Memory B cell (primary cell): ENCODE measurements at regions not wholly inside any gene's neighbourhood (a gene's known extent, or its start where the extent isn't known, plus 50 kb on each side); places are given as distances from the start of the nearest gene placed in this dataset.

ENCODE experiments used
- ATAC-seq: fragments of 150-1000 bp; cut with Tn5 transposase; 2 replicates; pipeline ENCODE4 v1.10.0; 2021; ENCODE audit warnings: low read depth, mild to moderate bottlenecking, moderate library complexity
- DNase-seq, 2 donors: peaks; one replicate each; pipeline ENCODE4 v3.0.0; 2022; ENCODE audit warnings: low spot score in 2 of 2
- H3K27ac Mint-ChIP-seq: one replicate; pipeline ENCODE4 v1.8.0; 2022; ENCODE audit warnings: mild to moderate bottlenecking, moderate library complexity, mixed read lengths
- H3K27me3 Mint-ChIP-seq: one replicate; pipeline ENCODE4 v1.8.0; 2022; ENCODE audit warnings: mixed read lengths
- H3K36me3 Mint-ChIP-seq: one replicate; pipeline ENCODE4 v1.8.0; 2022; ENCODE audit warnings: mild to moderate bottlenecking, mixed read lengths
- H3K4me1 Mint-ChIP-seq: one replicate; pipeline ENCODE4 v1.8.0; 2022; ENCODE audit warnings: mixed read lengths
- H3K4me3 Mint-ChIP-seq: one replicate; pipeline ENCODE4 v1.8.0; 2022; ENCODE audit warnings: mild to moderate bottlenecking, moderate library complexity, mixed read lengths
- H3K9me3 Mint-ChIP-seq: one replicate; pipeline ENCODE4 v1.8.0; 2022; ENCODE audit warnings: mixed read lengths

GRCh38 chr1:81477710-81478109 is 323.0 kb upstream of the ADGRL2 start:
- ATAC-seq = no peak
- H3K4me3 Mint-ChIP-seq = no peak overlapping the region
- H3K27ac Mint-ChIP-seq = no peak overlapping the region
- H3K36me3 Mint-ChIP-seq = no peaks in the 10 kb centered on the region
- H3K27me3 Mint-ChIP-seq = peaks cover 11% of the 10 kb centered on the region
- peaks cover 2% of the 10 kb centered on the region for H3K9me3 Mint-ChIP-seq
- DNase-seq = no peak
- no peaks in the 10 kb centered on the region for H3K4me1 Mint-ChIP-seq

DNA sequence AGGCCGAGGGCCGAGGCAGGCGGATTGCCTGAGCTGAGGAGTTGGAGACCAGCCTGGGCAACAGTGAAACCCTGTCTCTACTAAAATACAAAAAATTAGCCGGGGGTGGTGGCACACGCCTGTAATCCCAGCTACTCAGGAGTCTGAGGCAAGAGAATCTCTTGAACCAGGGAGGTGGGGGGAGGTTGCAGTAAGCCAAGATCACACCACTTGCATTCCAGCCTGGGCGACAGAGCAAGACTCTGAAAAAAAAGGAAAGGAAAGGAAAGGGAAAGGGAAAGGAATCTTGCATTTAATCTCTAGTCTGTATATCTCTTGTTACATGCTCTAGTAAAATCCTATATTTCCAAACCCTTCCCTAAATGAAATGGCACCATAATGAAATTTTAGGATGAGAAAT is 328.3 kb upstream of the ADGRL2 start:
- Mint-ChIP-seq H3K36me3 (no peaks in the 10 kb centered on the region), H3K4me3 (no peak overlapping the region), H3K27ac (no peak overlapping the region), H3K27me3 (peaks cover 7% of the 10 kb centered on the region), H3K9me3 (no peaks in the 10 kb centered on the region), H3K4me1 (no peaks in the 10 kb centered on the region)
- ATAC-seq (no peak), DNase-seq (no peak)

DNA sequence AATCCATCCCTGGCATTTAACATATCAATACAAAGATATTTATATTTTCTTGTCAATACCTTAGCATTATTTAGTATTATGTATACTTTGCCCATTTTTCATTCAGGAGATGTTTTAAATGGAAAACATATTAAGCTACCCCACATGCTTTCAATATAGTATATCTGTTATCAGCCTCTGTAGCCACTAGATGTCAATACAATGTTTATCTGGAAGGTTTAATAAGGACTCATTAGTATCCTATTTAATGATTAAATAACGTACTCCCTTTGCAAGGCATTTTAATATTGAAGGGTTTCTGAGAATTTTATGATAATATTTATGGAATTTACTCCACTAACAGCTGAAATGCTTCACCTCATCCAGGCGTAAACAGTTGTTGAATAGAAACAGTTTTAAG is 329.5 kb upstream of the ADGRL2 start:
- ATAC-seq (no peak), DNase-seq (no peak)
- Mint-ChIP-seq H3K36me3 (no peaks in the 10 kb centered on the region), H3K9me3 (no peaks in the 10 kb centered on the region), H3K27me3 (peaks cover 3% of the 10 kb centered on the region), H3K27ac (no peak overlapping the region), H3K4me1 (no peaks in the 10 kb centered on the region), H3K4me3 (no peak overlapping the region)

DNA sequence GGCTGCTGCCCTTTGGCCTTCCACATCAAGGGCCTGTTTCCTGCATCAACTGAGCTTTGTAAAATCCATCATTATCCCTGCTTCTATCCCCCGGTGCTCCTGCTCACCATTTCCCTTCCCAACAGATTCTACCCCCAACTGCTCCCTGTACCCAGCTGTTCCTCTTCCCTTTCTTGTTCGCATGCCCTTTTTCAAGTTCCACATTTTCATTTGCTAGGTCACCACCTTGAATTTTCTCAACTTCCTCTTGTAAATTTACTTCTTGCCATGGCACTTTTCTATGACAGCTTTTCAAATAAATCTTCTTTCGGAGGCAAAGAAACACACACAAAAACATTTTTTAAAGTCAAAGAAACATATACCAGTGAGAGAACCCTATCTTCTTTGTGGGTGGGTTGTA is 330.5 kb upstream of the ADGRL2 start:
- H3K9me3 Mint-ChIP-seq = no peaks in the 10 kb centered on the region
- no peak for DNase-seq
- H3K27me3 Mint-ChIP-seq = peaks cover 3% of the 10 kb centered on the region
- no peaks in the 10 kb centered on the region for H3K4me1 Mint-ChIP-seq
- H3K27ac Mint-ChIP-seq = no peak overlapping the region
- H3K36me3 Mint-ChIP-seq = no peaks in the 10 kb centered on the region
- ATAC-seq = no peak
- no peak overlapping the region for H3K4me3 Mint-ChIP-seq

GRCh38 chr1:81467383-81467782 is 333.4 kb upstream of the ADGRL2 start:
- no peak for DNase-seq
- H3K9me3 Mint-ChIP-seq = no peaks in the 10 kb centered on the region
- H3K4me1 Mint-ChIP-seq = no peaks in the 10 kb centered on the region
- H3K4me3 Mint-ChIP-seq = no peak overlapping the region
- no peaks in the 10 kb centered on the region for H3K36me3 Mint-ChIP-seq
- no peak overlapping the region for H3K27ac Mint-ChIP-seq
- peaks cover 5% of the 10 kb centered on the region for H3K27me3 Mint-ChIP-seq
- ATAC-seq = no peak

DNA sequence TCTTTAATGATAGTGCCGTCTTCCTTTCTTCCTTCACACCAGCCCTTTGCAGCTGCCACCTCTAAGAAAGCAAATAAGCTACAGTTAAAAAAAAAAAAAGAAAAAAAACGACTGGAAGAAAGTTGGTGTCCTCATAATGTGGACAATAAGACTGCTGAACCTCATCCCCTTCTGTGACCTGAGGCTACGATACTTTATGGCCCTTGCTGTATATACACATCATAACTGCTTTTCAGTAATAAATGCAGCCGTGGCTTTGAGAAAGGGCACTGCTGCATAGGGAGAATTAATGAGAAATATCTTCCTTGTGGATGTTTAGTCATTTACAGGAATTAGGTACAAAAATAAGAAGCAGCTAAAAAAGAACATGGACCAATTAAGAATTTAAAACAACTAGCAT is 333.8 kb upstream of the ADGRL2 start:
- Mint-ChIP-seq H3K27ac (no peak overlapping the region), H3K4me1 (no peaks in the 10 kb centered on the region)

GRCh38 chr1:81463936-81464837 is 336.5 kb upstream of the ADGRL2 start:
- Mint-ChIP-seq H3K36me3 (no peaks in the 10 kb centered on the region), H3K27me3 (peaks cover 5% of the 10 kb centered on the region)
- ATAC-seq = no peak

More for the DNA sequence above, 333.8 kb upstream of the ADGRL2 start:
- Mint-ChIP-seq H3K27me3 (peaks cover 5% of the 10 kb centered on the region), H3K4me3 (no peak overlapping the region), H3K9me3 (no peaks in the 10 kb centered on the region), H3K36me3 (no peaks in the 10 kb centered on the region)
- DNase-seq = no peak
- no peak for ATAC-seq

GRCh38 chr1:81459043-81459442 is 341.7 kb upstream of the ADGRL2 start:
- no peak for DNase-seq
- H3K36me3 Mint-ChIP-seq = no peaks in the 10 kb centered on the region
- H3K9me3 Mint-ChIP-seq = no peaks in the 10 kb centered on the region
- H3K27me3 Mint-ChIP-seq = no peaks in the 10 kb centered on the region
- no peak overlapping the region for H3K4me3 Mint-ChIP-seq
- no peak overlapping the region for H3K27ac Mint-ChIP-seq
- ATAC-seq = no peak
- no peaks in the 10 kb centered on the region for H3K4me1 Mint-ChIP-seq

More at GRCh38 chr1:81463936-81464837, 336.5 kb upstream of the ADGRL2 start:
- Mint-ChIP-seq H3K9me3 (no peaks in the 10 kb centered on the region), H3K4me1 (no peaks in the 10 kb centered on the region), H3K4me3 (no peak overlapping the region), H3K27ac (no peak overlapping the region)
- DNase-seq = no peak

DNA sequence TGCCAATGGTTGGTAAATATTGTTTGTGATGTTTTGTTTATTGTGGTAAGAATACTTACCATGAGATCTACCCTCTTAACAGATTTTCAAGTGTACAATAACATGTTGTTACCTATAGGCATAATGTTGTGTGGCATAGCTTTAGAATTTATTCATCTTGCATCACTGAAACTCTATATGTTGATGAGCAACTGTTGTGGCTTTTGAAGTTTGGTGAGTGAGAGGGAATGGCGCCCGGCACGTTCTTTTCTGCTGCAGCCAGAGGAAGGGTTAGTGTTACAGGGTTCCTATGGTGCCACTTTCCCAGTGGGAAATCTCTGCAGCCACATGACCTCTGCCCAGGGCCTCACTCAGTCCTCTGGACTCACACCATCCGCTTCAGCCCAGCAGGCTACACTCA is 342.5 kb upstream of the ADGRL2 start:
- H3K27ac Mint-ChIP-seq = no peak overlapping the region
- no peaks in the 10 kb centered on the region for H3K9me3 Mint-ChIP-seq
- H3K4me3 Mint-ChIP-seq = no peak overlapping the region
- H3K36me3 Mint-ChIP-seq = no peaks in the 10 kb centered on the region
- H3K4me1 Mint-ChIP-seq = no peaks in the 10 kb centered on the region
- ATAC-seq (no peak), DNase-seq (no peak)
- H3K27me3 Mint-ChIP-seq = no peaks in the 10 kb centered on the region

- no peak overlapping the region for H3K4me3 Mint-ChIP-seq
Measured at GRCh38 chr1:81455481-81455880, 345.3 kb upstream of the ADGRL2 start.

GRCh38 chr1:81453971-81454370 is 346.8 kb upstream of the ADGRL2 start:
- Mint-ChIP-seq H3K36me3 (no peaks in the 10 kb centered on the region), H3K4me1 (no peaks in the 10 kb centered on the region), H3K9me3 (no peaks in the 10 kb centered on the region), H3K27me3 (peaks cover 2% of the 10 kb centered on the region), H3K27ac (no peak overlapping the region), H3K4me3 (no peak overlapping the region)
- no peak for DNase-seq
- no peak for ATAC-seq

More at GRCh38 chr1:81455481-81455880, 345.3 kb upstream of the ADGRL2 start:
- H3K27ac Mint-ChIP-seq = no peak overlapping the region
- peaks cover 2% of the 10 kb centered on the region for H3K27me3 Mint-ChIP-seq
- DNase-seq (no peak), ATAC-seq (no peak)
- no peaks in the 10 kb centered on the region for H3K9me3 Mint-ChIP-seq
- no peaks in the 10 kb centered on the region for H3K36me3 Mint-ChIP-seq
- no peaks in the 10 kb centered on the region for H3K4me1 Mint-ChIP-seq

DNA sequence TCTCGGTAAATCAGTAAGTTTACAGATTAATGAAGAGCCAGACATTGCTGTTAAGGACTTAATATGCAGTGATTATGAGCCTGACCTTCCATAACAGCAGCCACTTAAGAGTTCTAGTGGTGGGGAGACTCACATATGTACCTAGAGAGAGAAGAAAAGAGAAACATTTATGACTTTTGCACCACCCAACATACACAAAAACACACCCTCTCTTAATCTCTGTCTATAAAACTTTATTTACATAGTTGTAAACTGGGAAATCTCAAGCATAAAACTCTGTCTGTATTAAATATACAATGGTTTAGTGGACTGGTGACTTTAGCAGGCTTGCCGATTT is 347.4 kb upstream of the ADGRL2 start:
- no peaks in the 10 kb centered on the region for H3K36me3 Mint-ChIP-seq
- ATAC-seq = no peak
- no peak overlapping the region for H3K27ac Mint-ChIP-seq
- DNase-seq = no peak
- H3K9me3 Mint-ChIP-seq = no peaks in the 10 kb centered on the region
- no peaks in the 10 kb centered on the region for H3K4me1 Mint-ChIP-seq
- H3K27me3 Mint-ChIP-seq = peaks cover 2% of the 10 kb centered on the region
- no peak overlapping the region for H3K4me3 Mint-ChIP-seq

- H3K36me3 Mint-ChIP-seq = no peaks in the 10 kb centered on the region
- DNase-seq (no peak), ATAC-seq (no peak)
- H3K9me3 Mint-ChIP-seq = no peaks in the 10 kb centered on the region
- H3K27me3 Mint-ChIP-seq = peaks cover 2% of the 10 kb centered on the region
- H3K4me3 Mint-ChIP-seq = no peak overlapping the region
- no peak overlapping the region for H3K27ac Mint-ChIP-seq
- H3K4me1 Mint-ChIP-seq = no peaks in the 10 kb centered on the region
Measured at GRCh38 chr1:81452693-81453366, 347.9 kb upstream of the ADGRL2 start.

DNA sequence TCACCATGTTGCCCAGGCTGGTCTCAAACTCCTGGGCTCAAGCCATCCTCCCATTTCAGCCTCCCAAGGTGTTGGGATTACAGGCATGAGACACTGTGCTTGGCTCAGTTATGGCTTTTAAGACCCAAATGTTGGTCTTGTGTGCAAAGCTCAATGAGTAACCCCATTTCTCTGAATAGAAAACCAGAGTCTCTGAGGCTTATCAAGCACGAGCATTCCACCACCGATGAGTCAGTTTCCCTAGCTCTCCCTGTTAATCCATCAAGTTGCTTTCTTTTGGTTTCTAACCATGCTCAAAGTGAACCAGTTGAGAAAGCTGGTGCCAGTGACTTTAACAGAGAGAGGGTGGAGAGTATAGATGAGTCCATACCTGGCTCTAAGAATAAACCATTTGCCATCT is 350.9 kb upstream of the ADGRL2 start:
- H3K9me3 Mint-ChIP-seq = no peaks in the 10 kb centered on the region
- no peaks in the 10 kb centered on the region for H3K36me3 Mint-ChIP-seq
- H3K4me1 Mint-ChIP-seq = no peaks in the 10 kb centered on the region
- peaks cover 2% of the 10 kb centered on the region for H3K27me3 Mint-ChIP-seq
- no peak overlapping the region for H3K27ac Mint-ChIP-seq
- DNase-seq (no peak), ATAC-seq (no peak)
- H3K4me3 Mint-ChIP-seq = no peak overlapping the region
